ENCODE measurements at regions not wholly inside any gene's neighbourhood (a gene's known extent, or its start where the extent isn't known, plus 50 kb on each side); places are given as distances from the start of the nearest gene placed in this dataset.

GRCh38 chr10:57221674-57222073 is 860.6 kb upstream of the ZWINT start:
- intact Hi-C loops (cut with DNase I; ENCODE audit: low total_unique reads) = no loop called here
- no peak overlapping the region for H3K4me3 ChIP-seq
- no peaks in the 10 kb centered on the region for H3K4me1 ChIP-seq
- TF ChIP-seq, protein P1, sequence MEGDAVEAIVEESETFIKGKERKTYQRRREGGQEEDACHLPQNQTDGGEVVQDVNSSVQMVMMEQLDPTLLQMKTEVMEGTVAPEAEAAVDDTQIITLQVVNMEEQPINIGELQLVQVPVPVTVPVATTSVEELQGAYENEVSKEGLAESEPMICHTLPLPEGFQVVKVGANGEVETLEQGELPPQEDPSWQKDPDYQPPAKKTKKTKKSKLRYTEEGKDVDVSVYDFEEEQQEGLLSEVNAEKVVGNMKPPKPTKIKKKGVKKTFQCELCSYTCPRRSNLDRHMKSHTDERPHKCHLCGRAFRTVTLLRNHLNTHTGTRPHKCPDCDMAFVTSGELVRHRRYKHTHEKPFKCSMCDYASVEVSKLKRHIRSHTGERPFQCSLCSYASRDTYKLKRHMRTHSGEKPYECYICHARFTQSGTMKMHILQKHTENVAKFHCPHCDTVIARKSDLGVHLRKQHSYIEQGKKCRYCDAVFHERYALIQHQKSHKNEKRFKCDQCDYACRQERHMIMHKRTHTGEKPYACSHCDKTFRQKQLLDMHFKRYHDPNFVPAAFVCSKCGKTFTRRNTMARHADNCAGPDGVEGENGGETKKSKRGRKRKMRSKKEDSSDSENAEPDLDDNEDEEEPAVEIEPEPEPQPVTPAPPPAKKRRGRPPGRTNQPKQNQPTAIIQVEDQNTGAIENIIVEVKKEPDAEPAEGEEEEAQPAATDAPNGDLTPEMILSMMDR (IDR thresholded peaks at IDR 0.05) = no peak
- TF ChIP-seq EP300 (IDR thresholded peaks at IDR 0.05) (no peak), POLR2AphosphoS5 (IDR thresholded peaks at IDR 0.05) (no peak)
- no peaks in the 10 kb centered on the region for H3K9me3 ChIP-seq
- H3K36me3 ChIP-seq = no peaks in the 10 kb centered on the region
- DNase-seq = no peak
- H3K27me3 ChIP-seq = no peaks in the 10 kb centered on the region
- 49 to 67% (median 52%) methylated on average over 3 of the region's 3 CpGs for WGBS, 5 donors
- H3K27ac ChIP-seq = no peak overlapping the region

GRCh38 chr10:57218382-57218781 is 857.3 kb upstream of the ZWINT start:
- intact Hi-C loops (cut with DNase I; ENCODE audit: low total_unique reads) = no loop called here
- no peaks in the 10 kb centered on the region for H3K27me3 ChIP-seq
- H3K27ac ChIP-seq = no peak overlapping the region
- no peaks in the 10 kb centered on the region for H3K4me1 ChIP-seq
- no peak overlapping the region for H3K4me3 ChIP-seq
- no peaks in the 10 kb centered on the region for H3K9me3 ChIP-seq
- no peaks in the 10 kb centered on the region for H3K36me3 ChIP-seq
- DNase-seq = peak in 1 of 2 donors; percentile 12
- TF ChIP-seq POLR2AphosphoS5 (IDR thresholded peaks at IDR 0.05) (no peak), POLR2A (IDR thresholded peaks at IDR 0.05) (no peak), EP300 (IDR thresholded peaks at IDR 0.05) (no peak)
- TF ChIP-seq, protein P1 (IDR thresholded peaks at IDR 0.05) = no peak

- H3K36me3 ChIP-seq = no peaks in the 10 kb centered on the region
- no peak overlapping the region for H3K4me3 ChIP-seq
- no peaks in the 10 kb centered on the region for H3K27me3 ChIP-seq
- DNase-seq = no peak
- intact Hi-C loops (cut with DNase I; ENCODE audit: low total_unique reads) = no loop called here
- no peaks in the 10 kb centered on the region for H3K9me3 ChIP-seq
- no peak overlapping the region for H3K27ac ChIP-seq
- TF ChIP-seq EP300 (IDR thresholded peaks at IDR 0.05) (no peak), POLR2AphosphoS5 (IDR thresholded peaks at IDR 0.05) (no peak), POLR2A (IDR thresholded peaks at IDR 0.05) (no peak)
- TF ChIP-seq, protein P1 (IDR thresholded peaks at IDR 0.05) = no peak
- no peaks in the 10 kb centered on the region for H3K4me1 ChIP-seq
- 65 to 81% (median 73%) methylated on average over 1 of the region's 1 CpG for WGBS, 5 donors
Observed at GRCh38 chr10:57202356-57202755, 841.3 kb upstream of the ZWINT start.

DNA sequence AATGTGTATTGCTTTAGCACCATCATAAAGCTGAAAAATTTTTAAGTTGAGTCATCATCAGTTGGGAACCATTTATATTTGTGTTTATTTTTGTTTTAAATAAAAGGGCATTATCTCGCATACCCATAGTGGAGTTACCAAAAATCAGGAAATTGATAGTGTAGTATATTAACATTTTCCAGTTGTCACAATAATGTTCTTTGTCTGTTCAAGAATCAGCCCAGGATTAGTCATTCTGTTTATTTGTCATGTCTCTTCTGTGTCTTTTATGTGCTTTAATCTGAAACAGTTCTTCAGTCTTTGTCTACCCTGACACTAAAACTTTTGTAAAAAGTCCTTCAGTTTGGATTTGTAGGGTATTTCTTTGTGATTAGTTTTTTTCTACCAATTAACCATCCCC is 827.8 kb upstream of the ZWINT start:
- intact Hi-C loops (cut with DNase I; ENCODE audit: low total_unique reads) = no loop called here
- no peak for DNase-seq
- no peak overlapping the region for H3K27ac ChIP-seq
- 80 to 90% (median 85%) methylated on average over 1 of the region's 1 CpG for WGBS, 5 donors
- H3K4me3 ChIP-seq = no peak overlapping the region
- H3K9me3 ChIP-seq = no peaks in the 10 kb centered on the region
- H3K27me3 ChIP-seq = no peaks in the 10 kb centered on the region
- no peaks in the 10 kb centered on the region for H3K36me3 ChIP-seq
- TF ChIP-seq POLR2A (IDR thresholded peaks at IDR 0.05) = no peak
- TF ChIP-seq POLR2AphosphoS5 (IDR thresholded peaks at IDR 0.05) = no peak
- no peak for TF ChIP-seq EP300 (IDR thresholded peaks at IDR 0.05)
- TF ChIP-seq, protein P1 (IDR thresholded peaks at IDR 0.05) = no peak
- no peaks in the 10 kb centered on the region for H3K4me1 ChIP-seq

Data from stomach (tissue), 8 donors.